ENCODE measurements at regions not wholly inside any gene's neighbourhood (a gene's known extent, or its start where the extent isn't known, plus 50 kb on each side); places are given as distances from the start of the nearest gene placed in this dataset.

- DNase-seq, result no peak
Measured at GRCh38 chr20:63098195-63098810, 91.5 kb upstream of the BHLHE23 start.

- no peak for DNase-seq
Measured at GRCh38 chr20:63097336-63097831, 90.6 kb upstream of the BHLHE23 start.

DNA sequence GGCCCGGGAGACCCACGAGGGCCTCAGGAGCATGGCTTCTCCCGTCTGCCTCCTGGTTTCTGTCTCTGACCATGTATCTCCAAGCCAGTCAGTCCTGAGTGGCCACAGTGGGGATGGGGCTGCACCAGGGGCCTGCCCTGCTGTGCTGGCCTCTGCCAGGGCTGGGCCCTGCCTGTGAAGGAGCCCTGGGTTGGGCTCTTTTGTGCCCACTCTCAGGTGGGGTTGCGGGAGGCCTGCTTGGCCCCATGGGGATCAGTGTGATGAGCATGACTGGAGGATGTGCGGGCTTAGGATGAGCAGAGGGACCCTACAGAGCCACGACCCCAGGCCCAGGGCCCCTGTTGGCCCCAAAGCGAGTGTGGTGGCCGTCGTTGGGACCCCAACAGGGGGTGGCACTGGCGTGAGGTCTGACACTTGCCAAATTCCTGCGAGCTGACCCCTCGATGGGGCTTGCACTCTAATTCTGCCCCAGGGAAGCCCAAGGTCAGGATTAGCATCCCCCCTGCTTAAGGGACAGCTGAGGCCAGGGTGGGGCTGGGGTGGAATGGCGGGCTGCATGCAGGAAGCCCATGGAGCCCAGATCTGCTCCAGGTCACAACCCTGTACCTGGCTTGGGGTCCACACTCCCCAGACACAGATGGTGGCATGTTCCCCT, 90.0 kb upstream of the BHLHE23 start:
- DNase-seq, result no peak

- DNase-seq, result no peak
Measured at GRCh38 chr20:63095718-63096654, 89.2 kb upstream of the BHLHE23 start.

- no peak for DNase-seq
Measured at GRCh38 chr20:63094767-63095499, 88.2 kb upstream of the BHLHE23 start.

GRCh38 chr20:63093966-63094766, 87.4 kb upstream of the BHLHE23 start:
- no peak for DNase-seq

DNA sequence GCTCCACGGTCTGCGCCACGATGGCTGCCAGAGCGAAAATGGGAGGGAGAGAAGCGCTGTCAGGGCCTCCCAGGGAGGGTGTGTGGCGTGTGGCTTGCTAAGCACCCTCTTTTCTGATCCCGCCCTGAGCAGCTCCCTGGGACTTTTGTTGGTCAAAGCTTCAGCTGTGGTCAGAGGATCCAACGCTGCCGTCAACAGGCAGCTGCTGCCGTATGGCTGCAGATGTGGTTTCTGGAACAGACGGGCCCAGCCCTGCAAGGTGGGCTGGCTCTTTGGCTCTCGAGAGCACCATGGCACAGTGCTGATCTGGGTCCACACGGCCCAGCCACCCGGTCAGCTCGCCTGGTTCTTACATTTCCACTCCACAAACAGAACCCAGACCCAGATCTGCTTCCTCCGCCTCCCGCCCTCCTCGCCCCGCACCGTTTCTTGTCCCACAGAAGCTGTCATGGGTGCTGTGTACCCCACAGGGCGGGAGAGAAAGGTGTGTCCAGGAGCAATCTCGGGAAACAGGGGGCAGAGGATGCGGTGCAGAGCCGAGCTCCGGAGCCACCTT, 86.0 kb upstream of the BHLHE23 start:
- no peak for DNase-seq

DNA sequence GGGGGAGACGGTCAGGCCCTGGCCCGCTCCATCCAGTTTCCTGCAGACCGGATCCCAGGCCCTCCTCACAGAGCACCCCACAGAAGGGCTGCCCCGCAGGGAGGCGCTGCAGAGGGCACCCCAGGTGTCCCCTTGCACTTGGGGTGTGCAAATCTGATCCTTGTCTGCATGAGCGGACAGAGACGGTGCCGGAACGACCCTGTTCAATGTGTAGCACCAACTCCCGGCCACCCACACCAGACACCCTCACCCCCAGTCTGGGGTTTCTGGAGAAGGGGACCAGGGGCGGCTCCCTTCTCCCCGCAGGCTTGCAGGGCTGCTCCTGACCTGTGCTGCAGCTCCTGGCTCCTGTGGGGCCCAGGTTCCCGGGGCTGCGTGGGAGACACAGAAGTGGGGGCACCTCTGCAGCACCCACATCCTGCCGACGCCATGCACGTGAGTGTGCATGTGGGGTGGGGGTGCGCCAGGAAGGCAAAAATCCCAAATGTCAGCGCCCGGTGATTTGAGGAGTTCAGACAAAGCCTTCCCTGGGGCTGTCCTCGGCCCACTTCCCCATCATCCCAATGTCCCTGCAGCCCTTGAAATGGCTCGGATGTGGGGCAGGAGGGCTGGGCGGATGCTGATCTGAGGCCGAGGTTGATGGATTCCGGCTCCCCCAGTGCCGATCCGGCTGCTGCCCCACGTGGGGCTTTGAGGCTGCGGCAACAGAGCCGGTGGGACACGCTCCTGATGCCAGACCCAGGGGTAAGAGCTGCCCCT, 85.3 kb upstream of the BHLHE23 start:
- no peak for DNase-seq

DNA sequence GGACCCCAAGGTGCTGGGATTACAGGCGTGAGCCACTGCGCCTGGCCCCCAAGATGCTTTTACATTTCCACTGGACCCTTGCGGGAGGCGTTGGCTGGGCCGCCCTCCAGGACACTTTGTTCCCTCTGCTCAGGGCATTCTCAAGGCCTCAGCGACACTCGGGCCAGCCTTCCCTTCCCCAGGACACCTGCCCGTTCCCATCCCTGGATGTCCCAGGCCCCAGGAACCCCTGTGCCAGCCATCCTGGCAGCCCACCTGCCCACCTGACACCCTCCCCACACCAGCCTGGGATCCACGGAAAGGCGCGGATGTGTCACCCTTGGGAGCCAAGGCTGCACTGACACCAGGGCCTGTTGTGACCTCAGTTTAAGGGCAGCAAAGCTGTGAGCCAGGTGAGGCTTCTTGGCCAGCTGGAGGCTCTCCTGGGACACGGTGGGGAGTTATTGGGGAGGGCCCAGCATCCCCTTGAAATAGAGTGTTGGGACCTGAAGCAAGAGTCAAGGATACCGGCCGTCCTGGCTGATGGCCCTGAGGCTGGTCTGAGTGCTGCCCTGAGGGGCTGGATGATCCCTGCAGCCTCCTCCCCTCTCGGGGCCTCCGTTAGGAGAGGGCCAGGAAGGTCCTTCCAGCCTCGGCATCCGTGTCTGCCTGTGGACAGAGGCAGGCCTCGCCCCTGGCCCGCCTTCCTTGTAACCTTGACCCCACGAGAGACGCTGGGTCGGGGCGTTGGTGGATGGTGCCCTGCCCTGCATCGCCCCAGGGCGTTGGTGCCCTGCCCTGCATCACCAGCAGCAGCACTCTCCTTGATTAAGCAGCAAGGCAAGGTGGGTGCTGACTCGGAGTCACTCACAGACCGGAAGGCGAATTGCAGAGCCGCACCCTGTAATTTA, 84.2 kb upstream of the BHLHE23 start:
- DNase-seq, result no peak

GRCh38 chr20:63090052-63090451, 83.3 kb upstream of the BHLHE23 start:
- DNase-seq, result no peak

- DNase-seq, result peak; percentile 39
Measured at GRCh38 chr20:63089051-63089907, 82.5 kb upstream of the BHLHE23 start.

DNA sequence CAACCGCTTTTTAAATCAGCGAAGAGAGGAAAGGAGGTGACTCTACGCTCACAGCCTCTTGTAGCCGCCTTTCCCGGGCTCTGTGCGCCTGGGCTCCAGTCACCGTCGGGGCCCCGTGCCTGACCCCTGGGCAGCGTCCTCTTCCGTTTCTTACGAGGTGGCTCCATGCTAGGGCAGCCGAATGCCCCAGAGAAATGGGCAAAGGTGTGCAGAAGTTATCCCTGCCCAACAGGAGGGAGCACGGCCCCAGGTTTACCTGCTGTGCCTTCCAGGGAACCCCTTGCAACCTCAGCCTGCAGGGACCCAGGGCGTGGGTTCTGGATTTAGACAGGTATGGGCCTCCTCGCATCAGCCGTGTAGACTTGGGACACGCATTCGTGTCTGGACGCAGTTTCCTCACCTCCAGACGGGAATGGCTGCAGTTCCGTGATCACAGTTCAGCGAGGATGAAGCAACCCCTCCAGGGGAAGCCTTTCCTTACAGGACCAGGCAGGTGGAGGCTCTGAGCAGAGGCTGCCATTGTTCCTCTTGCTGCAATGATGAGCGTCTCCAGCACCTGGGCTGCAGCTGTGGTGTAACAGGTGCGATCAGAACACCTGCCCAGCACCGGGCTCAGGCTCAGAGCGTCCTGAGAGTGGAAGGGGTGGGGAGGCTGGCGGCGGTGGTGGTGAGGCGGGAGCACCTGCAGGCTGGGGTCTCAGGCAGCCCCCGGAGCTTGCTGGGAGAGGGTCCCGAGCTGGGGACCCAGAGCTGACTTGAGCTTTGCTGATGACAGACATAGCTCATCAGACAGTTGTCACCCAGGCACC, 81.3 kb upstream of the BHLHE23 start:
- no peak for DNase-seq

DNA sequence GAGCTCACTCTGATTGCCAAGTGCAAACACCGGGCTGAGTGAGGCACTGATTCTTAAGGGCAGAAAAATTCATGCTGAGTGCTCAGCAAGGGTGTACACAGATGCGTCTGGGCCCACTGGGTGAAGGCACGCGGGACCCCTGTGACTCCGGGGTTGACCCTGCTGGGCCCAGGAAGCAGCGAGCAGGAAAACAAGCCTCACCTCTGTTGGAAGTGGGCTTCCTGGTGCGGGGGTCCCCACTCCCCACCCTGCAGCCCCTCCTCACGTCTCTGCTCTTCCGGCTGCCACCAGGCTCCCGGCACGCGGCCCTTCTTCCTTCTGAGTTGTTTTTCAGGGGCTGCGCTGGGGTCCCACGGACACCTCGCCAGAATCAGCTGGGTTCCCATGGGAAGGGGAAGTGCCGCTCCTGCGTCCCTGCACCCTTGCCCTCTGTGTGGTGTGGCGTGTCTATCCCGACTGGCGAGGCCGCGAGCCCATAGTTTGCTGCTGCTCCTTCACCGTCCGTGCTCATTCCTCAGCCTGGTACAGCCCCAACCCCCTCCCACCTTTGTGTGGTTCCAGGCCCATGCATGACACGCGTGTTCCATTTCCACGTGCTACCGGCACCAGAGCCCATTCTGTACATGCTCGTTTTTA, 80.6 kb upstream of the BHLHE23 start:
- DNase-seq, result no peak

GRCh38 chr20:63086421-63087235, 79.9 kb upstream of the BHLHE23 start:
- DNase-seq, result no peak

DNA sequence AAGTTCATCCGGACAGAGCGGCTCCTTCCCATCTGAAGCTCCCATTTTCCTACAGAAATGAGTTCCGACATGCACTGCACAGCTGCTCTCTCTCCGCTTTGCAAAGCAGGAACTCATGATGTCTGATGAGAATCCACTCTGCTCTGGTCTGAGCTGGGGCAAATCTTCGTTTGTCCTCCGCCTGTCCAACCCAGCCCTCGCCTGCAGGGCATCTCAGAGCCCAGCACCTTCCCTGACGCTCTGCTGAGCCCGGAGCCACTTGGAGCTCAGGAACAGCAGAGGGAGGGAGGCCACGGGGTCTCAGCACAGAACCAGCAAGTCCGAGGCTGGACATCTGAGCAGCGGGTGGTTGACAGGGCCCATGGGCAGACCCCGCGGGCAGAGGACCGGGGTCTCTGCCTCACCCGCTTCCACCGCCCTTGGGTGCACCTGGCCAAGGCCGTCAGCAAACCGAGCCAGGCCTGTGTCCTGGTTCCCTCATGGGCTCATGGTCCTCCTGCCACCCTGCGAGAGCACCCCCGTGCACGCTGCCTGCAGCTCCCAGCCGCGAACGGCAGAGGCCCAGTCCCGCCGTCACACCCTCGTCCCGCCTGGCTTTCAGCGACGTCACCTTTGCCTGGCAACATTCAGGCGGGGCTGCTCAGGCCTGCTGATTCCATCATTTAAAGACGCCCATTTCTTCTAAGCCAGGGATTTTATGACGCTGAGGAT, 78.5 kb upstream of the BHLHE23 start:
- DNase-seq, result no peak

DNA sequence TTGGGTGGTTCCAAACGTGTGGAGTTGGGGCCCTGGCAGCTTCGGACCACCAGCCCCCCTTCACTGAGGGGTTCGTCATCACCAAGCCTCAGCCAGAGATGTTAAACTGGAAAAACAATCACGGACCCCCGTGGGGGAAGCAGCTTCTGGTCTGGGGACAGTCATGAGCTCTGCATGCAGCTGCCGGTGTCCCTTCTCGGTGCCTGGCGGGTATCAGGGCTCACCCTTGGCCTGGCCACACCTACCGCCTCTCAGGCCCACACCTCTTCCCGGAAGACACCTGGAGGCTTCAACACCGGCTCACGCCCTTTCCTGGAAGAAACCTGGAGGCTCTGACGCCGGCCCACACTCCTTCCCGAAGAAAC, 77.8 kb upstream of the BHLHE23 start:
- no peak for DNase-seq

All from NCI-H2171 (cell line).